Hematopoietic multipotent progenitor cell treated with erythropoietin and hydrocortisone succinate and interleukin-3 and kit ligand, for 15 days (in vitro differentiated cells): ENCODE measurements at regions not wholly inside any gene's neighbourhood (a gene's known extent, or its start where the extent isn't known, plus 50 kb on each side); places are given as distances from the start of the nearest gene placed in this dataset.

Experiments
- DNase-seq: peaks from one replicate; pipeline ENCODE4 v3.0.0-alpha.2; 2015; ENCODE audit warnings: low spot score

DNA sequence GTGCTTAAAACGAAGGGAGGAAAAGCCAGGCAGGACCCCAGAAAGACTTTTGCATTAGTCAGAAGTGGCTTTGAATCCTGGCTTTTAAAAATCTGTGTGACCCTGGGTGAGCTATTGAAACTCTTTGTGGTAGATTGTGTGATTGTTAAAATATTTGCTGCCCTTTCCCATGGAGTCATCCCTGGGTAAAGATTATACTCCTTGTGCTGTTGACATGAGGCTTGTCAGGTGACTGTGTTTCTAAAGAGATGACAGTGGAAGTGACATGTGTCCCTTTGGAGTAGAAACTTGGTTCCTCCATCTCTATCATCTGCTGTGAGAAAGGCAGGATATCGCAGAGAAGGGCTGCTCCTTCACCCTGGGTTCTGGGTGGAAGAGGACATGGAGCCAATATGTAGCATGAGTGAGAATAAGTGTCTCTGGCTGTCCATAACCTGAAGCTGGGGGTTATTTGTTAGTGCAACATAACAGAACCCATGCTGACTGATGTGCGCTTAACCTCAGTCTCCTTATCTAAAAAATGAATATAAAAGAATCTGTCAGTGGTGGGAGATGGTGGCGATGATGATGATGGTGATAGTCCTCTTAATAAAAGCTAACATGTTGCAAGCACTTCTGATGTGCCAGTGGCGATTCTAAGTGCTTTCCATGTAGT is 187.6 kb downstream of the RHOU start:
- DNase-seq = no peak

DNA sequence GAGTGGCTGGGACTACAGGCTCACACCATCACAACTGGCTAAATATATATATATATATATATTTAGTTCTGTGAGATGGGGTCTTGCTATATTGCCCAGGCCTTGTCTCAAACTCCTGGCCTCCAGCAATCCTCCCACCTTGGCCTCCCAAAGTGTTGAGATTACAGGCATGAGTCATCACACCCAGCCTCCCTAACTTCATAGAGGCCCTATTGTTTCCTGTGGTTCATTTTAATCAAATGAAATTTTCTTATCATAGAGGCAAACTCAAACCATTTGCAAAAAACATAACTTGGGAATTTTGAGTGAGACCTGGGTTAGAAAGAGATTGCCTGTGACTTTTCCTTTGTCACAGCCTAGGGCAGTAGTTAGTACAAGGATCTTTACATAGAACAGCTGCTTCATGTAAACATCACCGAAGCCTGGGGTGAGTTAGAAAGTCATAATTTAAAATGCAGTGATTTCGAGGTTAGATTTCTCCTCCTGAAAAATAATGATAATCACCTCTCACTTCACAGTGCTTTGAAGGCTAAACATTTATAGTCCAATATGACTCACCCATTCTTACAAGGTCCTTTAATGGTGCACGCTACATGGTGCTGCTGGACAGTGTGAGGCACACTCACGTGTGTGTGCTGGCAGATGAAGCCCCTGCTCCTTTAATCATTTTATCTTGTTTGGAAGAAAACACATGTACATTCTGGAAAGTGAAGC is 188.9 kb downstream of the RHOU start:
- DNase-seq = no peak

DNA sequence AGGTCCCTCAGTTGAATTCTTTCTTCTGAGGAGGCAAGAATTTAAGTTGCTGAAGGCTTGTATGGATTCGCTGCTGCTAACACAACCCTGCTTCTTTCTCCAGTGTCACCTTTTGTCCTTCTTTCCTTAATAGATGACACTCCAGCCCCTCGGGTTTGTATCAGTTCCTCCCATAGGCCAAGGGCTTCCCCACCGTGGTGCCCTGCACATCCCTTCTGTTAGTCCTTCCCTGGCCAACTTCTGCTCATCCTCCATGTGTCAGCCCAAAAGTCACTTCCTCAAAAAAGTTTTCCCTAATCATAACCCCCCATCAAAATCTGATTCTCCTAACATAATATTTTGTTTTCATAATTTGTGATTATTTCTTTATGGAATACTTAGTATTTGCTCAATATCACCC is 190.4 kb downstream of the RHOU start:
- no peak for DNase-seq

DNA sequence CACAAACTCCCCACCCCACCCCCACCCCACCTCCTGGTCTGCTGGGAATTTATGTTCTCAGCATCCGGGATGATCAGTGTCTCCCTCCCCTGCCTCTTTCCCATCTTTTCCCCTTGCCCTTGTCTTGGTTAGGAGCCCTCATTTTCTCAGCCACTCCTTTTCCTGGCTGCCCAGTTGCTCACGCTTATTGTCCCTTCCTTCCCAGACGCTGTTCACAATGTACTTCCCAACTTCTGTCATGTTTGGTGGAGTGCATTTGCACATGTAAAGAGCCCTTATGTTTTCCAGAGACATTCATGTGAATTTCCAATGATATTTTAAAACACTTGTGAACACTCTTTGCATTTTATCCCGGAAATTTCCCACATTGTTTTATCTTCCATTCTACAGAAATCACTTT is 192.1 kb downstream of the RHOU start:
- DNase-seq = no peak

DNA sequence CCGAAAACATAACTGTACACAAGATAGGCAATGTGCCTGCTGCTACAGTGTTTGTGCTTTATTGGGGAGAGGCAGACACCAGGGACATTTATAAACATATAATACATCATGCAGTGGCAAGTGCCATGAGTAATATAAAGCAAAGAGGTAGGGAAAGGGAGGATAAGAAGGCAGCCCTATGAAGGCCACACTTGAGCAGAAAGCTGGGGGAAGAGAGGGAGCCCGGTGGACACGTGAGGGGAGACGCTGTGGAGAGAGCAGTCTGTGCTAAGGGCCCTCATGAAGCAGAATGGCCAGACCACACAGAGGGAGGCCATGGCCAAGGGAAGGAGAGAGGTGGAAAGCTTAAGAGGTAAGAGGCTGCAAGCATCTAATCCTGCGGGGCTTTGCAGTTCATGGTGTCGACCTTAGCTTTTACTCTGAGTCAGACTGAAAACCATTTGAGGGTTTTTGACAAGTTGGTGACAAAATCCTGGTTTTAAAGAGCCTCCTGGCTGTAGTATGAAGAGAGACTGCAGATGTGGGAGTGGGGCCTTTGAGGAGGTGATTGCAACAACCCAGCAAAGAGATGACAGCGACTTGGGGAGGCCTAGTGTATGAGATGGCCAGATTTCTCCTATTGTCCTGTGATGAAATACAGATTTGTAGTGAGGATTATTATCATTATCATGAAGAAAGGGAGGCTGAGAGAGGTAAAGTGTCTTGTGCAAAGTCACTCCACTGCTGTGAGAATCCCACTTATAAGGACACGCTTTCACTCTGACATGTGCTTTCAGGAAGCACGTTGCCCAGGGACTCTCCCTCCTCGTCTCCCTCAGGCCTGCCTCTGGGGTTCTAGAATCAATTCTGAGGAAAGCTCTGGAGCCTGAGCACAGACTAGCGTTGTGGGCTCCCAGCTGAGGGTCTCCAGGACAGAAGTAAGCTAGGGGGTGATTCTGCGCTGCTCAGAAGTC is 192.9 kb downstream of the RHOU start:
- DNase-seq = no peak

DNA sequence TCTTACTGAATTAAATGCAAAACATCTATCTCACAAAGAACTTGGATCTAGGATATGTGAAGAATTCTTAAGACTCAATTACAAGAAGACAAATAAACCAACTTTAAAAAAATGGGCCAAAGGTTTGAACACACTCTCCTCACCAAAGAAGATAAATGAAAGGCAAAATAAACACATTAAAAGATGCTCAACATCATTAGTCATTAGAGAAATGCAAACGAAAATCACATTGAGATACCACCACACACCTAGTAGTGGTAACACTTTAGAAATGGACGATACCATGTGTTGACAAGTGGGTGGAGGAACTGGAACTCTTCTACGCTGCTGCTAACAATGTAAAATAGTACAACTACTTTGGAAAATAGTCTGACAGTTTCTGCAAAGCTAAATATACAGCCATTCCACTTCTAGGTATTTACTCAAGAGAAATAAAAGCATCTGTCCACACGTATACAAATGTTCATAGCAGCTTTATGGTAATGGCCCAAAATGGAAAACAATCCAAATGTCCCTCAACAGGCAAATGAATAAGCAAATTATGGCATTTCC is 194.3 kb downstream of the RHOU start:
- DNase-seq = no peak

DNA sequence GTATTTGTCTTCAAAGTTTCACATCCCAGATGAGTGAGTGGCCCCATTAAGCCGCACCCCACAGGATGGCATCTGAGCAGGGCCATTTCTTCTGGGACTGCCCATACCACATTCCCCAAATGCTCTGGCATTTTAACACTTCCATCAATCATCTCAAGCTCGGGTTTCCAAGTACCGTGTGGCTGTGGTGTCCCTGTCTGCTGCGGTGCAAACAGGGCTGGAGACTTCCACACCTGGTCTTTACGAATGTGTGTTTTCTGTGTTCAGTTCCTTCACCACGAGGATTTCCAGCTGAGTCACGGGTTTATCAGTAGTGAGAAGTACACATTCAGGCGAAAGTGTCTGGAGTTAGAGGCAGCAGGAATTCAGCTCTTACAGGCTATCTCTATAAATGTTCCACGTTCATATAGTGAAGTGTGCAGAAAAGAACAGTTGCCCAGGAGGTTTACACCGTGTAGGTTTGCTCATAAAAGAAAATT is 195.2 kb downstream of the RHOU start:
- DNase-seq = no peak

DNA sequence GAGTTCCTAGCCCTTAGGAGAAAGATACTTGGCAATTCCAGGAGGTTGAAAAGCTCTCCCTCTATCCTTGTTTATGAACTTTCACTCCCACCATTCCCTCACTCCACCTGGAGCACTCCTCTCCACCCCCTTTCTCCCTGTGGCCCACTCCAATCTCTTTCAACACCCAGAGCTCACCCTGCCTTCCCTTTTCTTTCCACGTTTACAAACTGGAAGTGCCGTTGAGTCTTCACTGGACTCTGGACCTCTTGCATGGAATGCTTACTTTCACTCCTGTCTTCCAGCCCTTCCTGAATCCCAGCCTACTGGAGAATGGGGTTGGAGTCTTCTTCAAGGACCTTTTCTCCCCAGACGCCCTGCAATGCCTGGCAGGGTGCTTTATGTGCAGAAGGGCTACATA is 198.5 kb downstream of the RHOU start:
- DNase-seq = no peak

DNA sequence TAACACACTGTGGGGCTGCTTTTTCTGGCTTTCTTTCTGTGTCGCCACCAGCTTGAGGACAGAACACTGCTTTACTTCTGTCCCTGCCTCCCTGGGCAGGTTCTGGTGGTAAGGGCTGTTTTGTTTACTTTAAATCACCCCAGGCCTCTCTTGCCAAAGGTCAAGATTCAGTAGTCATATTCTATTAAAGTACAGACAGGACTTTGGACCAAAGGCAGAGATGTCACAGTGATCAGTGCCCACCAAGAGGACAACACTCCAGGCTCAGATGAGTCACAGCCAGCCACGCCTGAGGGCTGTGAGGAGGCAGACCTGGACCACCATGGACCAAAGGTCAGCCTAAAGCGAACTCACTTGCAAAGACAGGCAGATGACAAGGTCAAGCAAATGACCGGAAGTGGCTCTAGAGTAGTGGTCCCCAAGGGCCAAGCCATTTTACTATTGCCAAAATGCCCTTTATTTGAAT is 200.0 kb downstream of the RHOU start:
- no peak for DNase-seq

DNA sequence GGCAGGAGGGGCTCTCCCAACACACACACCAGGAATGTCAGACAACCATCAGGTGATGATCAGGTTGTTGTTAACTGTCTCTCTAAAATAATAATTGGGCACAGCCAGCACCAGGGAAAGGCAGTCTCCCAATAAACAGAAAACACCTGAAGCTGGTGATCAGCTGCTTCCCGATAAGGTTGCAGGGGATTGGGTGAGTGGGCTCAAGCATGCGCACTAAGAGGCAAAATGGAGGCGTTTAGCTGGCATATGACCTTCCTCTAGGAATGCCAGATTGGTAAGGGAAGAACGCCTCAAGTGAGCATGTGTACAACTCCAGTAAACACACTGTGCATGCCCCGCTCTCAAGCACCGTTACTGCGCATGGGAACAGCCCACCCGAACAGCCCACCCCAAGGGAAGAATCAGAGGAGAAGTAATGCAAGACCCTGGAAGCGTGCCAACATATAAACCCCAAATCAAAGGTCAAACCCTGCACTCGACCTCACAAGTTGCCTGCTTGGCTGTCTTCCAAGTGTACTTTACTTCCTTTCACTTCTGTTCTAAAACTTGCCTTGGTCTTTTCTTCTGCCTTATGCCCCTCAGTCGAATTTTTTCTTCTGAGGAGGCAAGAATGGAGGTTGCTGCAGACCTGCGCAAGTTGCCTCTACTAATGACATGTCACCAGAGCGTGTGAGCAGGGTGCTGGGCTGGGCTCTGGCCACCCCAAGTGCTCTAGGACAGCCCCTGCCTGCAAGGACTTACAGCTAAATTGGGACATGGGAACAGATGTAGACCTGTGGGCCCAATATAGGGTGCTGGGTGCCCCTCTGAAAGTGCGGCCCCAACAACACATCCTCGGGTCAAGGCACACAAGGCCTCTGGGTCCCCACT is 200.8 kb downstream of the RHOU start:
- no peak for DNase-seq

DNA sequence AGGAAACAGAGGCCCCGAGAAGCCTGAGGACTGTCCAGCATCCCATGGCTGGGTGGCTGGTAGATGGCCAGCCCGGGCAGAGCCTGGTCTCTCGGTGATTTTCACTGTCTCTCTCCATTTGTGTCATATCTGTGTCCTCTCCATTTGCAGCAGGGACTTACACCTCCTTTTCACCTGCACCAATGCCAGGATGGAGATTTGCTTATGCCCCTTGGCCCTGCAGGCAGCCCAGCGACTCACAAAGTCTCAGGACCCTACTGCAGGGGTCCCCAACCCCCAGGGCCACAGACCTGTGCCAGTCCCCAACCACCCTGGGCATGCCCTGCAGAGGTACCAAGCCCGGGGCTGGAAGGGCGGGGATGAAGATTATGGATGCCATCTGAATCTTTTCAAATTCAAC is 201.6 kb downstream of the RHOU start:
- DNase-seq = no peak

DNA sequence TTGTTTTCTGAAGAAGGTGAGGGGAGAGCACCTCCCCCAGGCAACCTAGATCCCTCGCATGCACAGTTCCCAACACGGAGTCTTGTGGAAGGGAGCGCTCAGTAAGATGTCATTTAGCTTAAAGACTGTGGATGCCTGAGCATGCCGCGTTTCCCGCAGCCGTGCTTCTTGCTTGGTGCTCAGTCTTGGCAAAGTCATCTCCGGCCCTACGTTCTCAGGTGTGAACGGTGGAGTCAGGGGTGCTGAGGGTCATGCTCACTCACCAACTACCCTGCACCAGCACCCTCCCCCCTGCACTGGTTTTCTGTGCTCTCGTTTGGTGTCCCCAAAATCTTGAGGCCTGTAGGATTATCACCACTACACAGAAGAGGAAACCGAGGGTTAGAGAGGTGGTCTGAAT is 202.1 kb downstream of the RHOU start:
- no peak for DNase-seq

DNA sequence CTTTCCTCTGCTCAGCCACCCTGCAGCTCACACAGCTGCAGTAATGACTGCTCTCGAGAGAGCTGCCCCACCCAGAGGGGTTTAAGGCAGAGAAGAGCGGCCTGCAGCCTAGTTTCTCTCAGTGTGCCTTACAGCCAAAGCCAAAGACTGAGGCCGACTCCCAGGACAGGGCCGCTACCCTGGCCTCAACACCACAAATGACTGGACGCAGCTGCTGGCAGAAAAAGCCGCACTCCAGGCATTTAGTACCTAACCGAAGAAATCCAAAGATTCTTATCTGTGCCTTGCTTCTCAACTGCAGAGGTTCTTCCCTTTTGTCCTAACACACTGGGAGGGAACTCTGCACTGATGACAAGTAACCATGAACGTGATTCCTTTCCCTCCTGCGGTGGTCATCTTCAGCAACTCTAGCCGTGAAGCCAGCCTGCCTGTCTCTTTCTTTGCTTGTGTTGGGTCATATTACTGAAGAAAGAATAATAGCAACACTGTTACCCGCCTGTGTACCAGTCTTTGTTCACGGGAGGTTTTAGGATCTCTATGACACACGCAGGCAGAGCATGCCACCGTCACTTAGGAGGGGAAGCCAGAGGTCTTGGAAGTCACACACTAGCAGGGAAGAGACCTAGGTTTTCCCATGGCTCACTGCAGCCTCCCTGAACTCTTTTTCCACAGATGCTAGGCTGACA is 202.7 kb downstream of the RHOU start:
- DNase-seq = no peak

DNA sequence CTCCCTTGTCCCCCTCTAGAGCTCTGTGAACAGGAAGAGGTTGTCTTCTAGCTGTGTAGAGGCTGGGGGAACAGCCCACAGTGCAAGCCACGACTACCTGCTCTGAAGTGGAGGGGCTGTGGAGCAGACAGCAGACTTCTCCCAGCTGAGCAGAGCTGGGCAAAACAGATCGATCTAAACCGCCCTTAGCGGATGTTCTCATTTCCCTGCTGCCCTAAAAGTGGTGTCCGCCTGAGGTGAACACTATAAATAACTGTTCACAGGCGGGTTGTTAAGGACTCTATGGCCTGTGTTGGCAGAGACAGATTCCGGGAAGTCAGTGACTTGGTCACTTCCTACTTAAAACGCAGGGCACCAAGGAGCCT is 203.2 kb downstream of the RHOU start:
- DNase-seq = no peak

DNA sequence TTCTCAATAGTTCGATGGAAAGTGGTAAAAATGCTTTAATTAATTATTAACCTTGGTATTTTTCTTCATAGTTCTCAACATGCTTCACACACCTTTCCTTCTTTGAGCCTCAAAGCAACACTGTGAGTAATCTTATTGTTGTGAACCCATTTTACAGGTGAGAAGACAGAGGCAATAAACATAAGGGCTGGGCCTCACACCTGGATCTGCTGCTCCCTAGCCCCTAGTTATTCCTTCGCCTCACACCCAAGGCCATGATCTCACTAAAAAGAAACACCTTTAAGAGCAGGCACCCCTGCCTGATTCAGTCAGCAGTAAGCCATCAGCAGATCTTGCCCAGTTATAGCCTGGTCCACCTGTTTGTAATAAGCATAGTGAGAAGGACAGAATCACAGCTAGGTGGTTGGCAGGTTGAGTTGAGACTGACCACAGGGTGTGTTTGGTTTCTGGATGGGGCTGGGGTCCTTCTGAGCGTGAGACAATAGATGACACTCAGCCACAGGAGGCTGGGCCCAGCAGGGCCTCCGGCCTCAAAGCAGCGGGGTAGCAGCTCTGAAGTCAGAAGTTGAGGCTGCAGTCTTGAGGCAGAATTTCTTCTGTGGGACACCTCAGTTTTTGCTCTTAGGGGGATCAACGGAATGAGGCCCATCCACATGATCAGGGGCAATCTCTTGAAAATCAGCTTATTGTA is 203.9 kb downstream of the RHOU start:
- DNase-seq = no peak

DNA sequence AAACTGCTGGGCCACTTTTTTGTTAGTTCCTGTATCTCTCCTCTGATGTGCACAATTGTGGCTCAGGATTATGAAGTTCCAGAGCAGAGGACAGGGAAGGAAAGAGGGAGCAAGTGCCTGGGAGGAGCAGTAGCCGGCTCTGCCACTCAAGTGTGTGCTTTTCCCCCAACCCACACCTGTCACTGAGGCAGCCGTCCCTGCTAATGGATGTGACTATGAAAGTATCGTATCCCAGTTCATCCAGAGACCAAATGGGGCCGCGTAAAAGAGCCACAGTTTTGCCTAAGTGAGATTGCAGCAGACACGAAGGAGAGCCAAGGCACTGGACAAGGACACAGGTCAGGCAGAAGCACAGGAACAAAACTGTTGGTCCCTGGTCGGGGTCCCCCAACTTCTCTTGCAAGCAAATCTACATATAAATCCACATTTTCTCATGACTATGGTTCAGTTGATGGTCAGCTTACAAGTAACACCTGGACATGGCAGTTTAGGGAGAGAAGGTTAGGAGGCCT is 204.7 kb downstream of the RHOU start:
- no peak for DNase-seq

DNA sequence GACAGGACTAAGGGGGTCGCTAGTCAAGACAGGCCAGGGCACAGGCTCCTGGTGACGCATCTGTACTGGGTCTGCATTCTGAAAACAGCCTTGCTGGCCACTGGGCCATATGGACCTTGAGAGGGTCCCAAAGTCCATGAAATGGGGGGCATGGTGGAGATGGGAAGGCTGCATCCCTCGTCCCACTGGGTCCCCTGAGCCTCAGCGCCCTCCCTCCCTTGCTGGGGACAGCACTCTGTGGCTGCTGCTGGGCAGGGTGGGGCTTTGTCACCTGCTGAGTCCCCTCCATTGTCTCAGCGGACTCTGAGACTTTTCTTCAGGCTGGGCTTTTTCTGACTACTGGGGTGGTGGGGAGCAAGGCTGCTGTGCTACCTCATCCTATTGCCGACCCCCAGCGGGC is 205.2 kb downstream of the RHOU start:
- DNase-seq = no peak

DNA sequence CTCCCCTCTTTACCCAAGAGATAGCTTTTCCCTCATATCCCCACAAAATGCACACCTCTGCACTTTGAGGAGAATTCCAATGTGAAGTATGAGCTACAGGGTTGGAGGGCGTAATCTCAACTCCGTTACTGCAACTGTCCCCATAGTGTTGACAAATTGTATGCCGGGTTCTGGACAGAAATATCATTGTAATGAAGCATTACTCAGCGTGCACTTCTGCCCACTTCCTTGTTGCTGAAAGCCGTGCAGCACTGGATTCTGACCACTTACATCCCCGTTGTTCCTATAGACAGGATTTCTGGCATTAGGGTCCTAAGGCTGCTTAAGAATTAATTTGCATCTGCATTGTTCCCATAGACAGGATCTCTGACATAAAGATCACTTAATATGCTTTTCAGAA is 205.6 kb downstream of the RHOU start:
- no peak for DNase-seq

DNA sequence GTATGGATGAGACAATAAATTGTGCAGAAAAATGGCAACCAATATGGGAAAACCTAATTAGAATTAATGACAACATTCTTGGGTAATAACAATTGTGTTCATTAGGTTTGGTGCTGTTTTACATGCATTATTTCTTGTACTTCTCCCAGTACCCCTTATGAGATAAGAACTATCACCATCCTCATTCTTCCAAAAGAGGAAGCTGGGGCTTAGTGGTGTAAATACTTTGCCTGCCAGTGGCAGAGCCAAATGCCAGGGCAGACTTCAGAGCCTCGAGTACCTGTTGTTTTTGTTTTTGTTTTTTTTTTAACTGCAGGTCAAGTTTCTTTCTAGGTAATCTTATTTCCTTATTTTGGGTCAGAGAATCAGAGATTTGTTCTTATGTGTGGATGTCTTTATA is 206.4 kb downstream of the RHOU start:
- no peak for DNase-seq

DNA sequence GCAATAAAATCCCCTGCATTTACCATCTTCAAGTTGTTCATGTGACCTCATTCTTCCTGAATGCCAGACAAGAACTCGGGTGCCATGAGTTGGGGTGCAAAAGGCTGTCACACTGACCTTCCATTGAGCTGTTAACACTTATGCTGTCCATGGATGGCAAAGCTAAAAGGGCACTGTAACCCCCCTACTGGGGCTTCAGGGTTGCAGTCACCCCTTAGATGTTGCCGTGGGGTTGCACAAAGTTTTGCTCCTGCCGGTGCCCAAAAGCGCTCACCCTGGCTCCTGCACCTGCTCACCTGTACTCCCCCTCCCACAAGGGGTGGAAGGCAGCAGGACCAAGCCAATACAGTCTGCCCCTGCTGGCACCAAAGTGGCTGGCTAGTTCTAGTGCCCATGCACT is 208.2 kb downstream of the RHOU start:
- DNase-seq = no peak
